Hepatic stellate cell (primary cell): ENCODE measurements at regions not wholly inside any gene's neighbourhood (a gene's known extent, or its start where the extent isn't known, plus 50 kb on each side); places are given as distances from the start of the nearest gene placed in this dataset.

Source experiments
- DNase-seq: peaks from one replicate; pipeline ENCODE4 v3.0.0; 2011; ENCODE audit warnings: low spot score

DNA sequence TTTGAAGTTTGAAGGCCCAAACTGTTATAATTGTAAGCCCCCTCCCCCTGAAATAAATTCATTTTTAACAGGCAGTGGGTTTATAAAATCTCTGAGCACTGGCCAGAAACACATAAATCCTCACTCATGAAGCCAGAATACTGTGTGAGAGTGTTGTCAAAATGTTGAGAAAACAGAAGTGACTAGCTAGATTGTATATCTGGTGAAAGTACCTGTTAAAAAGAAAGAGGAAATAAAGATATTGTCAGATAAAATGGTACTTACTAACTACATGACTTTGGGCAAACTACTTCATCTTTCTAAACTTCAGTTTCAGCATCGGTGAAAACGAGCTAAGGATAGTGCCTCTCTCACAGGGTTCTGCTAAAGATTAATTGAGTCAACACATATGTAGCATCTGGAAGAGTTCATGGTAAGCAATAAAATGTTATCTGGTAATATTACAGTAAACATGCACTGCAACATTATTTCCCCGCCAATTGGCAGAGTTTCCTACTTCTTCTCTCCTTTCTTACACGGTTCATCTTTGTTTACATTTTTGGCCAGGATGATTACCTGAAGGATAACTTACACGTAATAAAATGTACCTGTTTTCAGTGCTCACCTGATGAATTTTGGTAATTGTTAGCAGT, 202.5 kb upstream of the CHRM2 start:
- no peak for DNase-seq

DNA sequence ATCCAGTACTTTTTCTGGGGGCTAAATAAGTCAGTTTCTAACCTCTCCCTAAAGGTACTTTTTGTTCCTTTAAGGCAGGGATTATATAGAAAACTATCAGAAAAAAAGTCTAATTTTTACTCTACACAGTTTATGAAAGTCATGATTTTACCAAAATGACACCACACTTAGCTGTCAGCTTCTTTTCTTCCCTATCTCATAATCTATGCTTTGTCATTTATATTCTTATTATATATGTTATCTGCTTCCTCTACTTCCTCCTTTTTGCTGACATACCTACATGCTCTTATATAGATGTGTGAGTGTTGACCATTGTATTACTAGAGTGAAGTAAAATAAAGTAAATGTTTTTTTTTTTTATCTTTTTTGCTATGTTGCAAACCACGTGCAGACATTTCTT, 203.9 kb upstream of the CHRM2 start:
- DNase-seq = no peak

DNA sequence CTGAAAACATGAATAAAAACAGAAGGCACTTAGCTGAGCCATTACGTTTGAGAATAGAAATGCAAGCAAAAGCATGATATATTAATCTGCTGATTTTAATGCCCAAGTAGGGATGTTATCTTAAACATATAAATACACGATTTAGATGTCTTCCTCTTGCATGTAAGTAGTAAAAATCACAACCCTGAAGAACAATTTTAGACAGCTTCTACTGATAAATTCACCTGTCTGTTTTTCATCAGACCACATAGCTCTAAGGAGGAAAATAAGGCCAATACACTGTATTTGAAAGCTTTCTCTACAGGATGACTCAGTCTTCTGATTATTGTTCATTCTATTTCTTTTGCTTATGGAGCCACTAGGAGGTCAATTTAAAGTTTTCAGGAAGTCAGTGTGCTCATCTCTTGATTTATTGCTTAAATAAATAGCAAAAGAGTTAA, 210.9 kb upstream of the CHRM2 start:
- DNase-seq = no peak

DNA sequence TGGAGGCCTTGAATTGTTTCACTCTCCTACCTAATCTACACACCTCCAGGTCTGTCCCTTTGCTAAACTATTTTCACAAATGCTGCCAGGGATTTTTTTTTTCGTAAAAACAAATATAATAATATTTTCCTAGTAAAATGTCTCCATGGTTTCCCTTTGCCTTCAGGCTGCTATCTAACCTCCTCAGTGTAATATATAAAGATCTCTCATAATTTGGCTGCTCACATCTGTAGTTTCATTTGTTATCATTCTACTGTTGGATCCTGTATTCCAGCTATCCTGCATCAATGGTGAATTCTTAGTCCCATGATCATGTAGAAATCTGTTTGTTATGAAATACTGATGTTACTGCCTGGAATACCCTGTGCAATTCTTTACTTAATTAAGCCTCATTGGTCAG, 211.9 kb upstream of the CHRM2 start:
- no peak for DNase-seq

DNA sequence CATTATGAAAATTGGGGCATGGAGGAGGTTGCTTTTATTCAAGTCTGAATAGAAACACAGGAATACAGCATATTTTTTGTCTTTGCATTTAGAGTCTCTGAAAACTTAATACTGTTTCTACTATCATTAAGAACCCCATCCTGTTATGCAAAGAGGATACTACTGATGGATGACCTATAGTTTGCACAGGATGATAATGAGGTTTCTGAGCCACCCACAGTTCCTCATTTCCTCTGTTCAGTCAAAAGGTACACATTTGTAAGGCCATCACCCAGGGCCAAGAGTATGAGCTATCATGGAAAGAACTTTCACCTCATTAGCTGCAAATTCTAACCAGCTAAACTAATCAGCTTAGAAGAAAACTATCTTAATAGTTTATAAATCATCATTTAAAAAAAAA, 213.0 kb upstream of the CHRM2 start:
- no peak for DNase-seq

DNA sequence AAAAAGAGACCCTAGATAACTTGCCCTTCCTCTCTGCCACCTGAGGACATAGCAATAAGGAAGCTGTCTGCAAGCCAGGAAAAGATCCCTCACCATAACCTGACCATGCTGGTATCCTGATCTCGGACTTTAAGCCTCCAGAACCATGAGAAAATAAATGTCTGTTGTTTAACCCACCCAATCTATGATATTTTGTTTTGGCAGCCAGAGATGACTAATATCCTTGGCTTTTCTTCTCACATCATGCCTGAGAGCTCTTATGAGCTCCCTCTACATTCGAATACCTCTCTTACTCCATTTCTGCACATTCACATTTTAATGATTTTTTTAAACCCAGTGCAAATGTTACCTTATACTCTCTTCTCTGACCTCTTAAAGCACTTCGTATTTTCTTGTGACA, 214.0 kb upstream of the CHRM2 start:
- no peak for DNase-seq

DNA sequence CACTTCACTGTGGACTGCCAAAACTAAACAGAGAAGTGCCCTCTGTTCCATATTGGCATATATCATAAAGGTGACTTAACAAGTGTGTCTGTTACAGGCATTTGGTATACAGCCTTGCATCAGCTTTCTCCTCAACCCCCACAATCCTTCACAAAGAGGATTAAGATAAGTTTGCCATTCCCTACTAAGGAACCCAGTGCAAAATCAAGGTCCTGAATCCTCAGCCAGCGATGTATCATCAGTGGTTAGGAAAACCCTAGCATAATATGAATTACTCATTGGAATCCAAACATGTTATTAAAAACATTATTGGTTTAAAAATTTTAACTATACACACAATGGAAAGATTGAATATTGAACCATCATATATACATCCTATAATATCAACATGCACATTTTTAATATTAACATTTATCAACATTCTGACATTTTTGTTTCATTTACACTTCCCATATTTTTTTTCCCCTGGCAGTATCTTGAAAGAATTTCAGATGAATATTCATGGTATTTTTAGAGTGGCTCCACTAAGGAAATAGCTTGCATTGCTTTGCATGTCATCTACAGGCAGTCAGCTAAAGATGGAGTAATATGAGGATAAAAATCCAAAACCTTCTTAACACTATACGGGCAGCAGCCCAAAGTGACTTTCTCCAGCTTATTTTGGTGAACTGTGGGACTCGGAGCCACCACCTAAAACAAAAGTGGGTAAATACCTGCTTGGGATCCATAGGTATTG, 215.6 kb upstream of the CHRM2 start:
- peak; percentile 8 for DNase-seq

DNA sequence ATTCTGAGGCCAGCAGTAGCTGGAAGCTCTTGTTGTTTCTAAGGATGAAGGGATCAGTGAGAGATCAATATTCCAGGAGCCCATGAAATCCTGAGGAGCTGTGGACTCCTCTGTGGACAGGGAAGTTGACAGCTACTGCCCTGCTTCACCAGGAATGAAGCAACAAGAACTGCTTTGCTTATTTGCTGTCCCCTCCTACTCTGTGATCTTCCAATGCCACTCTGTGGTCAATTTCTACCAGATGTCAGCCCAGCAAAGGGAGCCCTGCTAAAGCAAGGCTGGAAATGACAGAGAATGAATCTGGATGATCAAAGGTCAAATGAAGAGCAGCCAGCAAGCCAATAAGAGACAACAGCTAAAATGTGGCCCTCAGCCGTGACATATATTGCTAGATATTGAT, 227.5 kb upstream of the CHRM2 start:
- no peak for DNase-seq

DNA sequence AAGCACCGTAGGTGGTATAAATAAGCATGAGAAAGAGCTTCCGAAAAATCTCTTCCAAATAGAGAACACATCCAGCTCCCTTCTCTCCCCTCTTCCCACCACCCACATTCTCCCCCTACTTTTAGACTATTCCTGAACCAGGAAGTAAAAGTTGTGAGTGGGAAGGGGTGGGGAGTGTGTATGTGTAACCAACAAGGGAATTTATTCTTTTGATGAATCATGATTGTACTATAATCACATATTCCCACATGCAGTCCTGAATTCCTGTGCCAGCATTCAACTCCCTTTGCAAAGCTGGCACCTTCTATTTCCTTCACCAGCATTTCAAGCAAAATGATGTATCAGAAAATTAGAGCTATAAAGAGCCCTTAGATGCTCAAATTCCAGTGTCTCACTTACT, 230.6 kb upstream of the CHRM2 start:
- DNase-seq = peak; percentile 4

DNA sequence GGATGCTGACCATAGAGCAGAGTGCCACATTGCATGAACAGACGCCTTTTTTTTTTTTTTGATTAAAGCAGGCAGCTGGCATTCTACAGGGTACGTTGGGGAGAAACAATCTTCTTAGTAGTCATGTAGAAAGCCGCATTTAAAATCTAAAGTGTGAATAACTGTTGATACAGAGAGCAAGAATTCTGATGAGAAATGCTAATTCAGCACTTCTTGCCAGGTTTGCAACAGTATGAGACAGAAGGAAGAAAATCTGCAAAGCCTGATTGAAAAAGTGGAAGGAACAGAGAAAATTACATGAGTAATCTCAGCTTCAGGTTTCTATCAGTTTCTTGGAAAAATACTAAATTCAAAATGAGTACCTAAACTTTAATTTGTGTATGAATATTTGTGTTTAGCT, 232.7 kb upstream of the CHRM2 start:
- DNase-seq = no peak

DNA sequence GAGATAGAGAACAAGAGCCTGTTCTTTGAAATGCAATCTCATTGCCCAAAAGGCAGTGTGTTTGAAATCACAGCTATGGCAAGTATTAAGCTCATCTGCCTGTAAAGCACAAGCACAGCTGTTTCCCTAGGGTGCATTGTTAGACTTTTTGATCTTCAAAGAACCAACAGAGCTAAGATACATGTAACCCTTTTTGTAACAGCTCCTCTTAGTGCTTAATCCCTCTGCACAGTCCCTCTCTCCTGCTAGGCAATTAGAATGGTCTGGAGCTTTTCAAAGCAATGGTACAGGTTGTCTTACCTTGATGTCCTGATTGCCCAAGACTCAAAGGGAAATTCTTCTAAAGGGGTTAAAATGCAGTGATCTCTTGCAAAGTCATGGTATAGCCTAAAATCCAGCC, 249.6 kb upstream of the CHRM2 start:
- DNase-seq = no peak

DNA sequence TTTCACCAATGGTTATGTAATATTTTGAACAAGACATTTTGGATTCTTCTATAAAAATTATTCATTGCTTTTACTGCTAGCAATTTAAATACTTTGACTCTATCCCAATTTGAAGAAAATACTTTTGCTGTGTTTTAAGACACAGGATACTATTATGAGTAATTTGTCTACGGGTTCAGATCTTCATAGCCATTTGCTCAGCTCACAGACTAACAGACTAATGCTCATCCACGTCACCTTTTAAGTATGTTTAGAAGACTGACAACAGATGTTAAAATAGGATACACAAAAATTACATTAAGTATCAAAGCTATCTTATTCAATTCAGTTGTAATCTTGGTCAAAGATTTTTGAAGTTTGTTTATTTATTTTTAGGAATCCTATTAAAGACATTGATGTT, 251.3 kb upstream of the CHRM2 start:
- peak; percentile 6 for DNase-seq

DNA sequence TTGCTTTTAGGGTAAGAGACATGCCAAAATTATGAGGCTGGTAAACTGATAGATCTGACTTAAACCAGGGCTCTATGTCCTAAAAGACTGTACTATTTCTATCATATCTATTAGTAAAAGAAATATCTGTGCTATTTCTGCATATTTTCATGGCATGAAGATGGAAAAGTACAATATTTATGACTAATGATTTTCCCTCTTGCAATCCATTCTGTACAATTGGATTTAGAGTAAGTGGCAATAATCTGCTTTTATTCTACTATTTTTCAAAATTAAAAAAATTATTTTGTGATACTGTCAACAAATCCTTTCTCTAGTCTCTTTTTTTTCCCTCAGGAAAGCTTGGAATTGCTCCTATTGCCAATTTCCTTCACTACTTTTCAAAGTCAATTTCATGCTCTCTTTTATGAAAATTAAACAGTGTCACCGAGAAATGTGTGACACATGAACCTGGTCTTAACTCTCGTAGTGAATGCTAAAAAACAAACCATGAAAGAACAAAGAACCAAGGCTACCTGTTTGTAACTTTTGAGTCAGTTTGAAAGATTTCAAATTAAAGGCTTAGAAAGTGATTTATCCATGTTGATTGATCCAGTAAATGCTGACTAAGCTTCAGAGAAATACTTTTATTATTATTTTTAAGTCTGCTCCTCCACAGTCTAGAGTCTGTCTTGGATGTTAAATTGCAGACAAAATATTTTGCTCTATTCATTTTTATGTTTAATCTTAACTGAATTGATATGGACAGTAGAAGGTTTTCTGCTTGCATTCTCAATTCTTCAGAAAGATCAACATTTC, 262.7 kb upstream of the CHRM2 start:
- DNase-seq = no peak

DNA sequence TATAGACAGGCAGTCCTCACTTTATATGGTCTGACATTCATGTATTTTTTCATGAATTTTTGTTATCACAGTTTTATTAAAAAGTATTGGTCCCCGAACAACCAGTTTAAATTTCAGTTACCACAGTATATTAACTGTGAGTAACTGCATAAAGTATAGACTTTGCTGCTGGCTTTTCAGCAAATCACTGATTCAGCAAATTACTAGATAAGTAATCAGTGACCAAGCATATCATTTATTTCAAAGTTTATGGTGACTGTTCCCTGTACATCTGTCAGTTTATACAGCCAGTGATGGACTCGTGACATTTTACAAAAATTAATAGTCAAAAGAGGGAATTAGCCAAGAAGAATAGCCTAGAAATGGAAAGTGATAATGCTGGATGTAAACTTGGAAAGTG, 266.7 kb upstream of the CHRM2 start:
- DNase-seq = no peak

DNA sequence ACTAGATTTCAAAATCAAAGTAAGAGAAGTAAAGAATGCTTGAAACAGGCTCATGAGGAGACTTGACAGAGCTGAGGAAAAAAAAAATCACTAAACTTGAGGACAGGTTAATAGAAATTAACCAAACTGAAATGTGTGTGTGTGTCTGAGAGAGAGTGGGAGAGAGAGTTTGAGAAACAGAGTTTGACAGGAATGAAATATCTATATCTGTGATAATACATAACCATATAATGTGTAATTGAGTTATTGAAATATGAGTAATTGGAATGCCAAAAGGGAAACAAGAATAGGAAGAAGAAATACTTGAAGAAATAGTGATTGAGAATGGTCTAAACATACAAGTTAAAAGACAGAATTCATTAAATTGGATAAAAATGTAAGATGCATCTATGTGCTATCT, 268.0 kb upstream of the CHRM2 start:
- DNase-seq = no peak

DNA sequence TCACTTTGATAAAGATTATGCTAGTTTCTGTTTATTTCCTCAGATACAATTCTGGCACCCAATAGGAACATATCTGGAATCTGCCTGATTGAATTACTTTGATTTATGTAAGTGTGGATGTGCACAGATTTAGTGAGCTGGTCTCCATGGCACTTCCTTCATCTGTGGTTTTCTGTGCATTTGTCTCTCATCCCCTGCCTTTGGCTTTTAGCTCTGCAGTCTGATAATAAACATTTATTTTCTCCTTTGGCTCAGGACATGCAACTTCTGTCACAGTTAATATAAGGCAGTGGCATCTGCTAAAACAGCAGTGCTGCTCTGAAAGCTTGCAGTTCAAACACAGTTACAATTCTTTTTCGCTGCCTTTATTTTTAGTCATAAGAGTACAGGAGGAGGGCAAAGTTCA, 273.7 kb upstream of the CHRM2 start:
- DNase-seq = no peak

DNA sequence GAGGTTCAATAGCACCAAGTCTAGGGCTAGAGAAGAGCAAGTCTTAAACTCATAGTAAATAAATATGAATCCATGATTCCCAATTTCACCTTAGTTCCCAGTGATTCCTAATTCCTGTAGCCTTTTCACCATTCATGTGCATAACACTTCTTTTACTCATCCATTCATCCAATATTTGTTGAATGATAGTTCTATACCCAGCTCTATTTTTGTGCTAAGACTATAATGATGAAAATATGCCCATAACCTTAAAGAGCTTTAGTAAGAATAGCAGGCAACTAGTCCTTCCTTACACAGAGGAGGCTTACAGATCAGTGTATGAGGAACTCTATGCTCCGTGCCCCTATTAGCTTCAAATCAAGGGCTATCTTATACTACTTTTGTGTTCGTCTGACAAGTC, 280.2 kb upstream of the CHRM2 start:
- peak; percentile 15 for DNase-seq

DNA sequence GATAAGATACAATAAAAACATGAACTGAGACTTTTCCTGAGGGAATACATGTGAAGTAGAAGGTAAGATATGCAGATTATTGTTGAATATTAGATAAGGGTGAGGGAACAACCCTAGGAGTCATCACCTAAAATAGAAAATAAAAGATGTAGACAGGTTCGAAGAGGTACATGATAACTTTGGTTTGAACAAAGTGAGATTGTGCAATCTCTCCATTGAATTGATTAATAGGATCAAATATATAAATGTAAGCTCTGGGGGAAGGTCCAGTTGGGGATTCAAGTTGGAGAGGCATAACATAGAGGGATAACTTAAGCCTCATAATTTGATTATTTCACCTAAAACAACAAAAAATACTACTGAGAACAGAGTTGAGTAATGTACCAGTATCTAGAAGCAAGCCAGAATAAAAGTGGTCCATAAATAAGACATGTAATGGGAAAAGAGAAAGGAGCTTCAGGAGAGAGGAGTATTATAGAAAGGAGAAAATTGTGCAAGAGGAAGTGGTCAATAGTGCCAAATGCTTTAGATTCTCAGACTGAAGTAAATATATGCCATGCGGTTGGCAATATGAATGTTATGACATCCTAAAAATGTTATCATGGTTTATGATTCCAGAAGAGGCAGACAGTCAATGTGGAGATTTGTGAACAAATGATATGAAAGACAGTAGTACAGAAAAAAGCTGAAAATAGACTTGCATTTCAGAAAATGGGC, 282.3 kb upstream of the CHRM2 start:
- no peak for DNase-seq

DNA sequence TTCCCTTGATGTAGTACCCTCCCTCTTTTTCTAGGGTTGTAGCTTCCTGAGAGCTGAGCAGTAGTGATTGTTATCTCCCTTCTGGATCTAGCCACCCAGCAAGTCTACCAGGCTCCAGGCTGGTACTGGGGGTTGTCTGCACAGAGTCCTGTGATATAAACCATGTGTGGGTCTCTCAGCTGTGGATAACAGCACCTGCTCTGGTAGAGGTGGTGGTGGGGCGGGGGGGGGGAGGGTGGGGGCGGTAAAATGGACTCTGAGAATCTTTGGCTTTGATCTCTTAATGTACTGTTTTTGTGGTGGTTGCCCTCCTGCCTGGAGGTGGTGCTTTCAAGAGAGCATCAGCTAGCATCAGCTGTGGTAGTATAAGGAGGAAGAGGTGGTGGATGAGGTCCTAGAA, 302.0 kb upstream of the CHRM2 start:
- DNase-seq = no peak

DNA sequence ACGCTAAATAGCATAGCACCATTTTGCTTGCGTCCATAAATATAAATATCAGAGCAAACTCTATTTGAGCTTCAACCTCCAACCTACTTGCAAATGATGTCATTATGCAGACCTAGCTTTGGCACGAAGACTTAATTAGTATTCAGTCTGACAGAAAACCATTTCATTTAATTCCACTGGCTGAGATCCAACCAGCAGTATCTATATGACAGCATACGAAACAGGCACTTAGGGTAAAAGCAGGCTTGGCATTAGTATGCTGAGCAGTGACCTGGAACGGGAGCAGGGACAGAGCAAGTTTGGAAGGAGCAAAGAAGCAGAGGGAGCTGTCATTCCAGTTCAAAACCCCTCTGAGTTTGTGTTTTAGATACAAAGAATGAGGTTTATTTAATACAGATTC, 312.5 kb upstream of the CHRM2 start:
- no peak for DNase-seq

DNA sequence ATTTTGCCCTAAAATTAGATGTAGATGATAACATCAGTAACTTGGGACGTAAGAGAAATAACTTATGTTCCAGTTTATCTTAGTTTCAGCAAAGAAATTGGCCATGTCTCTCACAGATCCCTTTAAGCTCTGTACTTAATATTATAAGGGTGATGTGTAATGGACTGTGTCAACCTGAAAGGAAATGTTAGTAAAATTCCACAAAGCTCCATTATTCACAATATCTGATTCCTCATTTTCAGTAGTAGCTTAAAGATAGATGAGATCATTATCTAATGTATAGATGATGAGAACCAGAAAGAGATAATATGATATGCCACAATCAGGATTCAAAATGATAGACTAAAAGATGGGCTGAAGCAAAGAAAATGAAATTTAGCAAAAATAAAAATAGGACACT, 316.8 kb upstream of the CHRM2 start:
- DNase-seq = no peak

DNA sequence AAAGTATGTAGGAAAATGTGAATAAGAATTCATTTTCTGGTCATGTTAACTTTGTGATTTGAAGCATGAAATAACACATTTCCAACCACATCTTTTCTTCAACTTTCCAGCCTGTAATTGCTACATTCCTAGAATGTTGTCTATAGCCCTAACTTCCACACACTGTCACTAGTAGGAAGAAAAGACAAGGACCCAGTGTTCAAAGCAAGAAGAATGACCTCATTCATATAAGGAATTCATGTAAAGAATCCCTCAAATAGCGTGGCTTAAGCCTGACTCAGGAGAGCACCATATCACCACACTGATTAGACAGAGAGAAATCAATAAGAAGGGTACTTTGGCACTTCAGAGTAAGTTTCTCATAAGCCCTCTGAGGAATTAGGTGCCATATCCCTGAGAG, 318.7 kb upstream of the CHRM2 start:
- no peak for DNase-seq

DNA sequence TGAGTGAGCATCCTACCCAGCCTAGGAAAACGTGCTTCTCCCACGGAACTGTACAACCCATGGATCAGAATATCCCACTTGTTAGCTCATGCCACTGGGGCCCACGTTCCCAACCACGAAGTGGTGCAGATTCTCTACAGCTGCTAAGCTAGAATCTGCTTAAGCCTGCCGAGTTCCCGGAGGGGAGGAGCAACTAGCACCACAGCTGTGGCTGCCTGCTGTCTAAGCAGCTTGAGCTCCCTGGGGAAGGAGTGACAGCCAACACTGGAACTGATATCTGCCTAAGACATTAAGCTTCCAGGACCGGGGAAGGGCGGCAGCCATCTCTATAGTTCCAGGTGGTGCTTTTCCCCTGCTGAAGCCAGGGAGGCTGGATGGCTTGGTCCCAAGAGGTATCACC, 334.7 kb upstream of the CHRM2 start:
- no peak for DNase-seq
